Lower lobe of right lung (tissue), 2 donors: ENCODE measurements at regions not wholly inside any gene's neighbourhood (a gene's known extent, or its start where the extent isn't known, plus 50 kb on each side); places are given as distances from the start of the nearest gene placed in this dataset.

Experiments used
- ATAC-seq, 2 donors: fragments of 200-7000 bp; cut with Tn5 transposase; one replicate each; pipeline ENCODE4 v1.9.1; 2020 to 2022; ENCODE audit warnings: mild to moderate bottlenecking in 2 of 2, moderate library complexity in 2 of 2
- DNase-seq: peaks from one replicate; pipeline ENCODE4 v3.0.0-alpha.2; 2020
- H3K27ac ChIP-seq: fragments of 200-600 bp; one replicate; pipeline ENCODE4 v1.8.0; 2022
- H3K27me3 ChIP-seq: fragments of 200-600 bp; one replicate; pipeline ENCODE4 v1.8.0; 2022; ENCODE audit warnings: low read depth
- H3K36me3 ChIP-seq: fragments of 200-600 bp; one replicate; pipeline ENCODE4 v1.8.0; 2022; ENCODE audit warnings: mild to moderate bottlenecking
- H3K4me1 ChIP-seq: fragments of 200-600 bp; one replicate; pipeline ENCODE4 v1.8.0; 2022
- H3K4me3 ChIP-seq: fragments of 200-600 bp; one replicate; pipeline ENCODE4 v1.8.0; 2022; ENCODE audit warnings: mild to moderate bottlenecking
- H3K9me3 ChIP-seq: fragments of 200-600 bp; one replicate; pipeline ENCODE4 v1.8.0; 2022
- intact Hi-C: fragments of 100-400 bp; cut with DNase I; formaldehyde crosslinking; loops from one replicate; pipeline ENCODE4 v1.11.0; 2022
- TF ChIP-seq, protein P1 (sequence below): fragments of 200-600 bp; IDR thresholded peaks from one replicate; pipeline ENCODE4 v1.8.0; 2022; ENCODE audit warnings: antibody characterized with exemption, mild to moderate bottlenecking
- donor health status: DM: no; HTN: yes; CAD: no; lungs with severe emphysema.

- DNase-seq (no peak), ATAC-seq (no peak)
- Histone ChIP-seq H3K4me3 (no peak overlapping the region), H3K27me3 (no peaks in the 10 kb centered on the region), H3K9me3 (peaks cover 4% of the 10 kb centered on the region), H3K36me3 (no peaks in the 10 kb centered on the region), H3K4me1 (peaks cover 18% of the 10 kb centered on the region), H3K27ac (no peak overlapping the region)
- intact Hi-C loops, result no loop called here
- TF ChIP-seq, protein P1, sequence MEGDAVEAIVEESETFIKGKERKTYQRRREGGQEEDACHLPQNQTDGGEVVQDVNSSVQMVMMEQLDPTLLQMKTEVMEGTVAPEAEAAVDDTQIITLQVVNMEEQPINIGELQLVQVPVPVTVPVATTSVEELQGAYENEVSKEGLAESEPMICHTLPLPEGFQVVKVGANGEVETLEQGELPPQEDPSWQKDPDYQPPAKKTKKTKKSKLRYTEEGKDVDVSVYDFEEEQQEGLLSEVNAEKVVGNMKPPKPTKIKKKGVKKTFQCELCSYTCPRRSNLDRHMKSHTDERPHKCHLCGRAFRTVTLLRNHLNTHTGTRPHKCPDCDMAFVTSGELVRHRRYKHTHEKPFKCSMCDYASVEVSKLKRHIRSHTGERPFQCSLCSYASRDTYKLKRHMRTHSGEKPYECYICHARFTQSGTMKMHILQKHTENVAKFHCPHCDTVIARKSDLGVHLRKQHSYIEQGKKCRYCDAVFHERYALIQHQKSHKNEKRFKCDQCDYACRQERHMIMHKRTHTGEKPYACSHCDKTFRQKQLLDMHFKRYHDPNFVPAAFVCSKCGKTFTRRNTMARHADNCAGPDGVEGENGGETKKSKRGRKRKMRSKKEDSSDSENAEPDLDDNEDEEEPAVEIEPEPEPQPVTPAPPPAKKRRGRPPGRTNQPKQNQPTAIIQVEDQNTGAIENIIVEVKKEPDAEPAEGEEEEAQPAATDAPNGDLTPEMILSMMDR, result no peak
Observed at GRCh38 chr1:168865850-168866620, 137.0 kb upstream of the DPT start.

DNA sequence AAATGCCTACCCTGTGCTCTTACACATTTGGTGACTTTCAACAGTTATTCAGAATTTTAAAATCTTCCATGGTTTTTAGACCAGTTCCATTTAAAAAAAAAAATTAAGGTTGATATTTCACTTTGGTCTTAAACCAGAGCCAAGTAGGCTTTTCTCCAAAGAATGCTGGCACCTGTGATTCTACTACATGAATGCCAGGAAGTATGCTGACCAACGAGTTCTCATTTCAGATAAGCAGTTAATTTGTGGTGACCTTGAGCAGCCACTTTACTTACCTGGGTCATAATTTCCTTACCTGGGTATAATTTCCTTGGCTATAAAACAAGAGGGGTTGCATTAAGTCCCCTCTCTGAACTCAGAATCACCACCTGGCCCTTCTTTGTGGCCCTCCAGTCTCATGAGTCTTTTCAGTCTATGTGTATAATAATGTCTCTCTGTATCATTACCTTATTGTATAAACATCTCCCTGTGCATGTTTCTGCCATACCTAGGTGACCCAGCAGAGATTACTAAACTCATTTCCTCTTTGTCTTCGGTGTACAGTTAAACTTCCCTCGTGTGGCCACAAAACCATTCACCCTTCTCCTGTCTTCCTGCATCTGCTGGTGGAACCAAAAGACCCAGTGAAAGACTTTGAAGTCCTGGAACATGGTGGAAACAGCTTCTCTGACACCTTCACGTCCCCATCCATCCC lies 139.1 kb upstream of the DPT start:
- H3K27ac ChIP-seq, result peak overlapping the region; percentile 25
- H3K9me3 ChIP-seq, result peaks cover 4% of the 10 kb centered on the region
- intact Hi-C loops, result no loop called here
- ATAC-seq (peak; percentile 54 to 86), DNase-seq (no peak)
- H3K36me3 ChIP-seq, result no peaks in the 10 kb centered on the region
- no peak overlapping the region for H3K4me3 ChIP-seq
- no peaks in the 10 kb centered on the region for H3K27me3 ChIP-seq
- H3K4me1 ChIP-seq, result peaks cover 11% of the 10 kb centered on the region
- TF ChIP-seq, protein P1, result no peak

DNA sequence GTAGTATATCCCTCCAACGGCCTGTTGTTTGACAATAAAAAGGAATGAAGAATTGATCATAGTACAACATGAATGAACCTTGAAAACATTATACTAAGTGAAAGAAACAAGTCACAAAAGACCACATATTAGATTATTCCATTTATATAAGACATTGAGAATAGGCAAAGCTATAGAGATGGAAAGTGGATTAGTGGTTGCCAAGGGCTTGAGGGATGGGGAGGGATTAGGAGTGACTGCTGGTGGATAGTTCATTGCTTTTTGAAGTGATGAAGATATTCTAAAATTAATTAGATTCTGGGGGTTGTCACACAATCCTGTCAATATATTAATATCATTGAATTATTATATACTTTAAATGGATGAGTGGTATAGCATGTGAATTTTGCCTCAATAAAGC lies 142.5 kb upstream of the DPT start:
- ATAC-seq, result no peak
- intact Hi-C loops, result no loop called here

DNA sequence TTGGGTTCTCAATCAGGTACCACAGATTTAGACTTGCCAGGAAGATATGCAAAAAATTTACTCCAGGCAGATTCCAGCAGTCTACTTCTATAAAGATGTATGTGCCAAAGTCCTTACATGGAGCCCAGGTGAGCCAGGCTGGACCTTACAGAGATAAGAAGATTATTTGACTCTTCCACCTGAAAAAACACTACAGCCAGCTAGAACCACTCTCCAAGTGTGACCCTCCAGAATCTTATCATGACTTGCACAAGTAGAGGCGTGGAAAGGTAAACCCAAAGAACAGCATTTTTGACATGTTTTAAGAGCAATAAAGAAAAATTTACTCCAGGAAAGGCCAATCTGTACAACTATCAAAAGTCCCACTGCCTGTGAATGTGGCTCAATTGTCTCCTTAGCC lies 146.8 kb upstream of the DPT start:
- no peak overlapping the region for H3K27ac ChIP-seq
- ATAC-seq, result peak; percentile 61 to 89

More for the DNA sequence above, 142.5 kb upstream of the DPT start:
- no peaks in the 10 kb centered on the region for H3K27me3 ChIP-seq
- DNase-seq, result no peak
- no peak overlapping the region for H3K27ac ChIP-seq
- TF ChIP-seq, protein P1, result no peak
- H3K4me1 ChIP-seq, result peaks cover 7% of the 10 kb centered on the region
- no peak overlapping the region for H3K4me3 ChIP-seq
- H3K36me3 ChIP-seq, result no peaks in the 10 kb centered on the region
- no peaks in the 10 kb centered on the region for H3K9me3 ChIP-seq

GRCh38 chr1:168876830-168877229 lies 147.8 kb upstream of the DPT start:
- ATAC-seq, result no peak
- Histone ChIP-seq H3K4me3 (no peak overlapping the region), H3K4me1 (peaks cover 24% of the 10 kb centered on the region), H3K36me3 (no peaks in the 10 kb centered on the region), H3K9me3 (no peaks in the 10 kb centered on the region), H3K27ac (no peak overlapping the region), H3K27me3 (no peaks in the 10 kb centered on the region)
- DNase-seq, result no peak
- TF ChIP-seq, protein P1, result no peak
- intact Hi-C loops, result no loop called here

More for the DNA sequence above, 146.8 kb upstream of the DPT start:
- TF ChIP-seq, protein P1, result no peak
- no peak for DNase-seq
- no peaks in the 10 kb centered on the region for H3K36me3 ChIP-seq
- no peak overlapping the region for H3K4me3 ChIP-seq
- intact Hi-C loops, result no loop called here
- no peaks in the 10 kb centered on the region for H3K27me3 ChIP-seq
- H3K4me1 ChIP-seq, result peaks cover 18% of the 10 kb centered on the region
- H3K9me3 ChIP-seq, result no peaks in the 10 kb centered on the region
